ENCODE measurements at regions not wholly inside any gene's neighbourhood (a gene's known extent, or its start where the extent isn't known, plus 50 kb on each side); places are given as distances from the start of the nearest gene placed in this dataset.

DNA sequence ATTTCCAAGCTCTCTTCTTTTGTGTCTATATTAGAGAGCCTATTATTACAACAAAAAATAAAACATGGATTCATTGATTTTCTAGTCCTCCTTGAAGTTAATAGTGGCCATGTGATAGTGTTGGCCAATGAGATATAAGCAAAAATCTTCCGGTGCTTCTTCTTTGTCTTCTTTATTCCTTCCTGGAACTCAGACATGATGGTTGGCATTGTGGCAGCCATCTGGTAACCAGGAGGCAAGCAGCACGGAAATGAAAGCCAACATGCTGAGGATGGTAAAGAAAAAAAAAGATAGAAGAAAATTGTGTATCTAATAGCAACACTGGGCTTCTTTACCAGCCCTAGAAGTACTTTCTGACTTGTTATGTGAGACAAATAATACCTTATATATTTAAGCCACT is 50.8 kb upstream of the SEL1L start:
- TF ChIP-seq, protein P1, sequence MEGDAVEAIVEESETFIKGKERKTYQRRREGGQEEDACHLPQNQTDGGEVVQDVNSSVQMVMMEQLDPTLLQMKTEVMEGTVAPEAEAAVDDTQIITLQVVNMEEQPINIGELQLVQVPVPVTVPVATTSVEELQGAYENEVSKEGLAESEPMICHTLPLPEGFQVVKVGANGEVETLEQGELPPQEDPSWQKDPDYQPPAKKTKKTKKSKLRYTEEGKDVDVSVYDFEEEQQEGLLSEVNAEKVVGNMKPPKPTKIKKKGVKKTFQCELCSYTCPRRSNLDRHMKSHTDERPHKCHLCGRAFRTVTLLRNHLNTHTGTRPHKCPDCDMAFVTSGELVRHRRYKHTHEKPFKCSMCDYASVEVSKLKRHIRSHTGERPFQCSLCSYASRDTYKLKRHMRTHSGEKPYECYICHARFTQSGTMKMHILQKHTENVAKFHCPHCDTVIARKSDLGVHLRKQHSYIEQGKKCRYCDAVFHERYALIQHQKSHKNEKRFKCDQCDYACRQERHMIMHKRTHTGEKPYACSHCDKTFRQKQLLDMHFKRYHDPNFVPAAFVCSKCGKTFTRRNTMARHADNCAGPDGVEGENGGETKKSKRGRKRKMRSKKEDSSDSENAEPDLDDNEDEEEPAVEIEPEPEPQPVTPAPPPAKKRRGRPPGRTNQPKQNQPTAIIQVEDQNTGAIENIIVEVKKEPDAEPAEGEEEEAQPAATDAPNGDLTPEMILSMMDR (IDR thresholded peaks at IDR 0.05), result no peak
- TF ChIP-seq POLR2A (IDR thresholded peaks at IDR 0.05) (no peak), EP300 (IDR thresholded peaks at IDR 0.05; ENCODE audit: low read depth) (no peak), POLR2AphosphoS5 (IDR thresholded peaks at IDR 0.05) (no peak)
- WGBS, 2 donors (ENCODE audit: low coverage in 1 of 2), result 83 to 91% methylated on average over 2 of the region's 2 CpGs
- intact Hi-C loops (cut with DNase I; ENCODE audit: low total_unique reads) (no loop called here), in situ Hi-C loops (cut with MboI; ENCODE audit: low pct_ligation_motif_present in 1 of 4, low pct_unique_long_range_greater_than_20kb in 1 of 4, low sequenced_read_pairs in 3 of 4) (no loop called here)
- Histone ChIP-seq H3K36me3 (no peaks in the 10 kb centered on the region), H3K27ac (no peak overlapping the region), H3K27me3 (no peaks in the 10 kb centered on the region), H3K4me3 (no peak overlapping the region), H3K4me1 (no peaks in the 10 kb centered on the region), H3K9me3 (no peaks in the 10 kb centered on the region)
- DNase-seq, result no peak

DNA sequence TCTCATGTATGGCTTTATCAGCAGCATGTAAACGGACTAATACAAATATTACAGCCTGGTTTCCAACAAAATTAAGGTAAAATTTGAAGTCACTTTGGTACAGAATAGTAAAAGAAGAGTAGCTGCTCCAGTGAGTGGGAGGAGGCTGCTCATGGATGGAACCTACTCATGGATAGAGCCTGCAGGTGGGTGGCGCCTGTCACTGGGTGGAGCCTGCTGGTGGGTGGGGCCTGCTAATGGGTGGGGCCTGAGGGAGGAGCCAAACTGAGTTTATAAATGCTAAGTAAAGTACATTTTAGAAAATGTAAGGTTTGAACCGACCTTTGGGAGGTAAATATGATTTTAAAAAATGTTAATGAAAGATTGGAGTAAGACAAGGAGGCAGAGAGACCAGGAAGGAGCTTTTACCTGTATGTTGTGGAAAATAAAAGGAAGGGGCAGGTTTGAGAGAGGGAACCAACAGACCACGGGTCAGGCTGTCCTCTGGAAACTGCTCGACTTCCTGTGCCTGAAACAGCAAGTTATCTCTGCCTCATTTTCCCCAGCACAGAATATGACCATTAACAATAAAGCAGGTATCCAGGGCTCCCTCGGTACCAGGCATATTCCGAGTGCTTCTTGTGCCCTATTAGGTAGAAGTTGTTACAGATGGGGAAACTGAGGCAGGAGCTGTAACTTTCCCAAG is 55.9 kb upstream of the SEL1L start:
- 79 to 84% methylated on average over 3 to 7 of the region's 7 CpGs for WGBS, 2 donors (ENCODE audit: low coverage in 1 of 2)
- Histone ChIP-seq H3K4me3 (no peak overlapping the region), H3K4me1 (no peaks in the 10 kb centered on the region), H3K9me3 (no peaks in the 10 kb centered on the region), H3K27ac (no peak overlapping the region), H3K36me3 (no peaks in the 10 kb centered on the region), H3K27me3 (no peaks in the 10 kb centered on the region)
- intact Hi-C loops (cut with DNase I; ENCODE audit: low total_unique reads) (no loop called here), in situ Hi-C loops (cut with MboI; ENCODE audit: low pct_ligation_motif_present in 1 of 4, low pct_unique_long_range_greater_than_20kb in 1 of 4, low sequenced_read_pairs in 3 of 4) (no loop called here)
- TF ChIP-seq EP300 (IDR thresholded peaks at IDR 0.05; ENCODE audit: low read depth) (no peak), POLR2A (IDR thresholded peaks at IDR 0.05) (no peak), POLR2AphosphoS5 (IDR thresholded peaks at IDR 0.05) (no peak)
- TF ChIP-seq, protein P1 (IDR thresholded peaks at IDR 0.05), result no peak
- DNase-seq, result no peak

DNA sequence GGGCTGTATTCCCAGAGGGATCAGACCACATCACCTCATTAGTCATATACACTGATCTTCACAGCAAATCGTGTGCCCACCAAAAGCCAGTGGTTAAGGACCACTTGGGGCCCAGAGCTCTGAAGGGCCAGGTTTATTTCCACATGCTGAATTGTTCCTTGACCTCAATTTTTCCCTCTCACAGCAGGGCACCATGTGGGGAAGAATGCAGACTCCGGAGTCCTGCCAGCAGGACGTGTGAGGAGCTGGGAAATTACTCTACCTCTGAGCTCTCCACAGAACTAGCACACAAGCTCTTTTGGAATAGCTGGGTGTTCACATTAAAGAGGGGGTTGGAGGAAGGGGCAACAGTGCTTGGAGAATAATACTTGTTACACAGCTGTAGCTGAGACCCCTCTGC is 57.6 kb upstream of the SEL1L start:
- no peaks in the 10 kb centered on the region for H3K9me3 ChIP-seq
- DNase-seq, result no peak
- H3K36me3 ChIP-seq, result no peaks in the 10 kb centered on the region
- in situ Hi-C loops (cut with MboI; ENCODE audit: low pct_ligation_motif_present in 1 of 4, low pct_unique_long_range_greater_than_20kb in 1 of 4, low sequenced_read_pairs in 3 of 4), result no loop called here
- no peaks in the 10 kb centered on the region for H3K4me1 ChIP-seq
- intact Hi-C loops (cut with DNase I; ENCODE audit: low total_unique reads), result no loop called here
- H3K27me3 ChIP-seq, result no peaks in the 10 kb centered on the region
- no peak overlapping the region for H3K27ac ChIP-seq
- no peak overlapping the region for H3K4me3 ChIP-seq
- WGBS, 2 donors (ENCODE audit: low coverage in 1 of 2), result 62 to 100% methylated on average over 1 to 3 of the region's 3 CpGs
- TF ChIP-seq EP300 (IDR thresholded peaks at IDR 0.05; ENCODE audit: low read depth), result no peak
- no peak for TF ChIP-seq POLR2AphosphoS5 (IDR thresholded peaks at IDR 0.05)
- TF ChIP-seq POLR2A (IDR thresholded peaks at IDR 0.05), result no peak
- TF ChIP-seq, protein P1 (IDR thresholded peaks at IDR 0.05), result no peak

DNA sequence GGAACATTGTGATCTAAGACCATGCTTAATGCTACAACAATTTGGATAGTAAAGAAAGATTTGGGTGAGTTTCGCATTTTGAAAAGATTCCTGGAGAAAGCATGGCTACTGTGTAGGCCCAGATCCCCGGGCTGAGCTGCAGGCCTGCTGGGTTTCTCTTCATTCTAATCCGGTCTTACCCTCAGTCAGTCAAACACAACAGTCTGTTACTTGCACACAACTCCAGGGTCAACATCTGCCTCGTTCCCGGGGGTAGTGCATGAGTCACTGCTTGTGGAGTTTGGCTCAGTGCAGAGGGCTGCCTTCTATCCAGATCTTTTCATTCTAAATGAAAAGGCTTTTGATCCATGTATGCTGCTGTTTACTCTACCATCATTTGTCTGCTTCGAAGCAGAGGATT is 60.4 kb upstream of the SEL1L start:
- Histone ChIP-seq H3K36me3 (no peaks in the 10 kb centered on the region), H3K9me3 (no peaks in the 10 kb centered on the region), H3K27me3 (no peaks in the 10 kb centered on the region), H3K27ac (no peak overlapping the region), H3K4me3 (no peak overlapping the region), H3K4me1 (no peaks in the 10 kb centered on the region)
- no peak for DNase-seq
- in situ Hi-C loops (cut with MboI; ENCODE audit: low pct_ligation_motif_present in 1 of 4, low pct_unique_long_range_greater_than_20kb in 1 of 4, low sequenced_read_pairs in 3 of 4), result no loop called here
- intact Hi-C loops (cut with DNase I; ENCODE audit: low total_unique reads), result no loop called here
- TF ChIP-seq POLR2A (IDR thresholded peaks at IDR 0.05), result no peak
- no peak for TF ChIP-seq POLR2AphosphoS5 (IDR thresholded peaks at IDR 0.05)
- TF ChIP-seq, protein P1 (IDR thresholded peaks at IDR 0.05), result no peak
- no peak for TF ChIP-seq EP300 (IDR thresholded peaks at IDR 0.05; ENCODE audit: low read depth)
- WGBS, 2 donors (ENCODE audit: low coverage in 1 of 2), result 41 to 51% methylated on average over 2 to 6 of the region's 6 CpGs

All from transverse colon (tissue), 4 donors.